ENCODE measurements at regions not wholly inside any gene's neighbourhood (a gene's known extent, or its start where the extent isn't known, plus 50 kb on each side); places are given as distances from the start of the nearest gene placed in this dataset.

DNA sequence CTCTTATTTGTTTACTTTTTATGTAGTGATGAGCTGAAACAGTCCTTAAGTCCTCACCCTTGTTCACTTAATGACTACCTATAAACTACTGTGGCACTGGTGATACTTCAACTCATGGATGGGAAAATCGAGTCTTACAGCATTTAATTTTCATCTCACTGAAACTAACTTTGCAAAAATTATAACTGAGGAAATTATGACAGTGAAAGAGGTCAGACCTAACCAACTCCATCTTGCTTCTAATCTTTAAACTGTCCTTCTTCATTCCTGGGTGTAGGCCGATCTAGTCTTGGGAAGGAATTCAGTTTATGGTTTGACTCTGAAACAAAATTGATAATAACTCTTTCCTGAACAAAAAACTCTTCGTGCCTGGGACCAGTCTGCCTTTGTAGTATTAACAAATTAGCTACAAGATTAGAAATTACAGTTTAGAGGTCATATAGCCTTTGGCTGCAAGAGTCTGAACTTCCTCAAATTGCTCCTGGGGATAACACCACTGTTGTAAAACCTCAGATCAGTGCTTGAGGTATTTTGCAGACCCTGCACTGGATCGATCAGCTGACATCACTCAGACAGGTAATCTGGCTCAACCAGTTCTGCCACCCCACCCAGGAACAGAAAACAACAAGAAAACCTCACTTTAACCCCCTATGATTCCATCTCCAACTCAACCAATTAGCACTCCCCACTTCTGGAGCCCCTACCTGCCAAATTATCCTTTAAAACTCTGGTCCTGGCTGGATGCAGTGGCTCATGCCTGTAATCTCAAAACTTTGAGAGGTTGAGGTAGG is 995.7 kb upstream of the PRKX start:
- H3K27ac Mint-ChIP-seq: no peak overlapping the region
- no peaks in the 10 kb centered on the region for H3K9me3 Mint-ChIP-seq
- peaks cover 4% of the 10 kb centered on the region for H3K4me1 Mint-ChIP-seq
- no peak for DNase-seq
- no peaks in the 10 kb centered on the region for H3K36me3 Mint-ChIP-seq
- H3K27me3 Mint-ChIP-seq: no peaks in the 10 kb centered on the region
- no peak overlapping the region for H3K4me3 Mint-ChIP-seq
- CTCF ChIA-PET: no interaction called here

DNA sequence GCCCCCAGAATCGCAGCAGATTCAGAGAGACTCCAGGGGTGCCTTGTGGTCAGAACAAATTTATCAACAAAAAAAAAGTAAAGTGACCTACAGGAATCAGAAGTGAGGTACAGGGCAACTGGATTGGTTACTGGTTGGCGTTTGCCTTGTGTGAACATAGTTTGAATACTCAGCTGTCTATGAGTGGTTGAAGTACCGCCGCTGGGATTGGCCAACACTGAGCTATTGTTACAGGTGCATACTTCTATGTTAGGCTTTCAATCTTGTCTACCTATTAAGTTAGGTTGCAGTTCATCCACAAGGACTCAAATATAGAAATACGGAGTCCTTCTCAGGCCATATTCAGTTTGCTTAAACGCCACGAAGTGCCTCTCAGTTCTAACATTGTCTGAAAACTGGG is 993.5 kb upstream of the PRKX start:
- no peaks in the 10 kb centered on the region for H3K9me3 Mint-ChIP-seq
- CTCF ChIA-PET: no interaction called here

DNA sequence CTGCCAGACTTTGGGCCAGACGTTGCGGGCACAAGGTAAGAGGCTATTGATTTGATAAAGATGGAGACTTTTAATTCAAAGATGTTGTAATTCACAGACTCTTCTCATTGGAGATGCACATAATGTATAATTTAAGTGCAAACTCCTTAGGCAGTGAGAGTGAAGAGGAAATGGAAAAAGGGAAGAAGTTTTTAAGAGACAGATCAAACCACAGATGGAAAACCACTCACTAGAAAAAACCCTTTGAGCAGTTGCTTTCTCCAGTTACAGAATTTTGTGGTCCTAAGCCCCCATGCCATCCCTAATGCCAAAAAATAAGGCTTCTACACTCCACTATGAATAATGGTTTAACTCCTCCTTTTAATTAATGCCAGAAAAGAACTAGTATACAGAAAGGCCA is 977.1 kb upstream of the PRKX start:
- no peak overlapping the region for H3K4me3 Mint-ChIP-seq
- H3K27ac Mint-ChIP-seq: no peak overlapping the region

More for the DNA sequence above, 993.5 kb upstream of the PRKX start:
- no peaks in the 10 kb centered on the region for H3K27me3 Mint-ChIP-seq
- no peaks in the 10 kb centered on the region for H3K36me3 Mint-ChIP-seq
- no peak overlapping the region for H3K27ac Mint-ChIP-seq
- no peak for DNase-seq
- H3K4me1 Mint-ChIP-seq: peaks cover 4% of the 10 kb centered on the region
- no peak overlapping the region for H3K4me3 Mint-ChIP-seq

GRCh38 chrX:4682636-4683035 is 969.2 kb upstream of the PRKX start:
- Mint-ChIP-seq H3K9me3 (peaks cover 2% of the 10 kb centered on the region), H3K36me3 (no peaks in the 10 kb centered on the region), H3K27ac (no peak overlapping the region), H3K4me3 (no peak overlapping the region), H3K27me3 (no peaks in the 10 kb centered on the region), H3K4me1 (no peaks in the 10 kb centered on the region)
- CTCF ChIA-PET: no interaction called here
- no peak for DNase-seq

More for the DNA sequence above, 977.1 kb upstream of the PRKX start:
- no peaks in the 10 kb centered on the region for H3K27me3 Mint-ChIP-seq
- CTCF ChIA-PET: no interaction called here
- no peak for DNase-seq
- no peaks in the 10 kb centered on the region for H3K36me3 Mint-ChIP-seq
- H3K4me1 Mint-ChIP-seq: no peaks in the 10 kb centered on the region
- no peaks in the 10 kb centered on the region for H3K9me3 Mint-ChIP-seq

- Mint-ChIP-seq H3K9me3 (no peaks in the 10 kb centered on the region), H3K27me3 (no peaks in the 10 kb centered on the region), H3K36me3 (no peaks in the 10 kb centered on the region), H3K4me1 (no peaks in the 10 kb centered on the region), H3K4me3 (no peak overlapping the region), H3K27ac (no peak overlapping the region)
- no peak for DNase-seq
- CTCF ChIA-PET: no interaction called here
Measured at GRCh38 chrX:4675686-4676300, 962.3 kb upstream of the PRKX start.

GRCh38 chrX:4674028-4674782 is 960.8 kb upstream of the PRKX start:
- no peaks in the 10 kb centered on the region for H3K4me1 Mint-ChIP-seq
- no peaks in the 10 kb centered on the region for H3K27me3 Mint-ChIP-seq
- H3K27ac Mint-ChIP-seq: no peak overlapping the region
- H3K36me3 Mint-ChIP-seq: no peaks in the 10 kb centered on the region
- no peak for DNase-seq
- H3K4me3 Mint-ChIP-seq: no peak overlapping the region
- no peaks in the 10 kb centered on the region for H3K9me3 Mint-ChIP-seq
- CTCF ChIA-PET: no interaction called here

DNA sequence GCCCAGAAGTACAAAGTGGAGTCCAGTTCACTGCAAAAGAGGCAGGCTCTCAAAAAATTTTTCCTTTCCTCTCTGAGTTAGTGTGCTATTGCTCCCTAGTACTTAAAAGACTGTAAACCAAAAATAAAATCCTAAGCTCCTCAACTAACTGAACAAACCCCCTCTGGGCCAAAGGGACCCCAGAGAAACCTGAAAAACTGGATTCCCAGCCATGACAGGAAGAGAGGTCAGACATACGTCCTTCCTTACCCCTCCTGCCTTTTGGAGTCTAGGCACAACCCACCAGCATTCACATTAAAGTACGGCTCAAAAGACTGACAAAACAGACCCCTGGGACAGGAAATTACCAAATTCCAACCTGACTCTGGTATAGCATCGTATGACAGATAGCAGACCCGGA is 957.9 kb upstream of the PRKX start:
- CTCF ChIA-PET: no interaction called here
- Mint-ChIP-seq H3K9me3 (peaks cover 2% of the 10 kb centered on the region), H3K36me3 (no peaks in the 10 kb centered on the region), H3K27ac (no peak overlapping the region), H3K4me3 (no peak overlapping the region), H3K27me3 (no peaks in the 10 kb centered on the region), H3K4me1 (no peaks in the 10 kb centered on the region)
- DNase-seq: no peak

- Mint-ChIP-seq H3K4me1 (no peaks in the 10 kb centered on the region), H3K4me3 (no peak overlapping the region), H3K27me3 (no peaks in the 10 kb centered on the region), H3K27ac (no peak overlapping the region), H3K36me3 (no peaks in the 10 kb centered on the region), H3K9me3 (peaks cover 2% of the 10 kb centered on the region)
- DNase-seq: no peak
- CTCF ChIA-PET: no interaction called here
Measured at GRCh38 chrX:4670606-4671005, 957.2 kb upstream of the PRKX start.

- H3K4me1 Mint-ChIP-seq: no peaks in the 10 kb centered on the region
- CTCF ChIA-PET: no interaction called here
- H3K36me3 Mint-ChIP-seq: no peaks in the 10 kb centered on the region
- H3K27ac Mint-ChIP-seq: no peak overlapping the region
- peaks cover 2% of the 10 kb centered on the region for H3K9me3 Mint-ChIP-seq
- H3K27me3 Mint-ChIP-seq: no peaks in the 10 kb centered on the region
- no peak overlapping the region for H3K4me3 Mint-ChIP-seq
- no peak for DNase-seq
Measured at GRCh38 chrX:4668802-4669536, 955.5 kb upstream of the PRKX start.

DNA sequence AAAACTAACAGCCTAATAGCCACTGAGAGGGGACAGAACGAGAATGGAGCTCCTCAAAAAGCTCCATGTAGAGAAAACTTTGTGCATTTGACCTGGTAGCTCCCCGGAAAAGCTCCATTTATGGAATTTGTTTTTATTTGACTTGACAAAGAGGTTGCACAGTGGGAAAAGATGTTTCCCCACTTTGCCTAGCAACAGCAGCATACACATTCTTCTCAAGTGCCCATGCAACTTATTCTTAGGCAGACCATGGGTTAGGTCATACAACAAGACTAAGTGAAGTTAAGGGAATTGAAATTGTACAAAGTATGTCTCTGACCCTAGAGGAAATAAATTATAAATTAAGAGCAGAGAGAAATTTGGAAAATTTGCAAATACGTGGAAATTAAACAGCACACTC is 949.6 kb upstream of the PRKX start:
- CTCF ChIA-PET: no interaction called here
- H3K4me3 Mint-ChIP-seq: no peak overlapping the region
- no peaks in the 10 kb centered on the region for H3K27me3 Mint-ChIP-seq
- DNase-seq: no peak
- H3K9me3 Mint-ChIP-seq: peaks cover 2% of the 10 kb centered on the region
- H3K4me1 Mint-ChIP-seq: no peaks in the 10 kb centered on the region
- H3K36me3 Mint-ChIP-seq: no peaks in the 10 kb centered on the region
- no peak overlapping the region for H3K27ac Mint-ChIP-seq

- CTCF ChIA-PET: no interaction called here
- no peaks in the 10 kb centered on the region for H3K9me3 Mint-ChIP-seq
Measured at GRCh38 chrX:4661771-4662170, 948.3 kb upstream of the PRKX start.

DNA sequence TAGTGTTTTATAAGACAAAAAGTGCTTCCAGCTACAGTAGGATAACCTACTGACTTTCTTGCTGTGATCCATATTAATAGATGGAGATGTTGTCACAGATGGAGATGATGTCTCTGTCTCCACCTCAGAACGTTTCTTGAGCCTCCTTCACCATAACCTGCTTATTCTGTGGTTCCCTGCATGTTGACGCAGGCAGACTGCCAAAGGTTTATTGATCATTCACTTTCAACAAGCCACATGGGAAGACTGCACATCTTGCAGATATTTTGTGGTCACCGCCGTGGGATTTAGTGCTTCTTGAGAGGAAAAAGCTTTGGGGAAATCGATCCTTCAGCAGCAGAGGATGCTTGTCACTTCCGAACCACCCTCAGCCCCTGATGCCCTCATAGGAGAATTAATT is 943.0 kb upstream of the PRKX start:
- H3K27ac Mint-ChIP-seq: no peak overlapping the region
- no peaks in the 10 kb centered on the region for H3K27me3 Mint-ChIP-seq
- no peaks in the 10 kb centered on the region for H3K4me1 Mint-ChIP-seq
- no peaks in the 10 kb centered on the region for H3K9me3 Mint-ChIP-seq
- H3K4me3 Mint-ChIP-seq: no peak overlapping the region
- DNase-seq: no peak
- CTCF ChIA-PET: no interaction called here
- H3K36me3 Mint-ChIP-seq: no peaks in the 10 kb centered on the region

More at GRCh38 chrX:4661771-4662170, 948.3 kb upstream of the PRKX start:
- no peak overlapping the region for H3K27ac Mint-ChIP-seq
- H3K27me3 Mint-ChIP-seq: no peaks in the 10 kb centered on the region
- DNase-seq: no peak
- no peaks in the 10 kb centered on the region for H3K36me3 Mint-ChIP-seq
- H3K4me1 Mint-ChIP-seq: no peaks in the 10 kb centered on the region
- H3K4me3 Mint-ChIP-seq: no peak overlapping the region

GRCh38 chrX:4655743-4656142 is 942.3 kb upstream of the PRKX start:
- no peak overlapping the region for H3K27ac Mint-ChIP-seq

DNA sequence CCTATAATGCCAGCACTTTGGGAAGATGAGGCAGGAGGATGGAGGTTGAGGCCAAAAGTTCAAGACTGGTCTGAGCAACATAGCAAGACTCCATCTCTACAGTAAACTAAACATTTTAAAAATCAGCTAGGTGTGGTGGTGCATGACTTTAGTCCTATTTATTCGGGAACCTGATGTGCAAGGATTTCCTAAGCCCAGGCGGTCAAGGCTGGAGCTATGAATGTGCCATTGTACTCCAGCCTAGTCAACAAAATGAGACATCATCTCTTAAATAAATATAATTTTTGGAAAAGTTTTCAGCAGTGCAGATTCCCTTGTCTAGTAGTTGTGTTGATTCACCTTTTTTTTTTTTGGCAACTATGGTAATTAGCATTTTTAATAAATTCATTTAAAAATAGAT is 928.7 kb upstream of the PRKX start:
- no peaks in the 10 kb centered on the region for H3K27me3 Mint-ChIP-seq
- no peaks in the 10 kb centered on the region for H3K9me3 Mint-ChIP-seq
- H3K4me1 Mint-ChIP-seq: no peaks in the 10 kb centered on the region
- H3K4me3 Mint-ChIP-seq: no peak overlapping the region
- no peak overlapping the region for H3K27ac Mint-ChIP-seq
- CTCF ChIA-PET: no interaction called here
- no peak for DNase-seq
- H3K36me3 Mint-ChIP-seq: no peaks in the 10 kb centered on the region

More at GRCh38 chrX:4655743-4656142, 942.3 kb upstream of the PRKX start:
- Mint-ChIP-seq H3K27me3 (no peaks in the 10 kb centered on the region), H3K9me3 (no peaks in the 10 kb centered on the region), H3K4me1 (no peaks in the 10 kb centered on the region), H3K4me3 (no peak overlapping the region), H3K36me3 (no peaks in the 10 kb centered on the region)
- no peak for DNase-seq
- CTCF ChIA-PET: no interaction called here

All from activated naive CD4-positive, alpha-beta T cell treated with anti-CD3 and anti-CD28 coated beads, Interleukin-2, amount 10 ng/mL, durations not matched to agents 7 days and 5 days (primary cell).